Nephron (organoid): ENCODE measurements at regions not wholly inside any gene's neighbourhood (a gene's known extent, or its start where the extent isn't known, plus 50 kb on each side); places are given as distances from the start of the nearest gene placed in this dataset.

ENCODE experiments used
- H3K27ac Mint-ChIP-seq, 3 experiments: 2 replicates each; pipeline ENCODE4 v1.8.0; 2020; ENCODE audit warnings: mixed read lengths in 3 of 3, mild to moderate bottlenecking in 2 of 3, moderate library complexity in 1 of 3
- H3K27me3 Mint-ChIP-seq: 2 replicates; pipeline ENCODE4 v1.8.0; 2021; ENCODE audit warnings: low read depth, mild to moderate bottlenecking, moderate library complexity, mixed read lengths
- H3K36me3 Mint-ChIP-seq: 2 replicates; pipeline ENCODE4 v1.8.0; 2020; ENCODE audit warnings: low read depth, mixed read lengths
- H3K4me1 Mint-ChIP-seq: 2 replicates; pipeline ENCODE4 v1.8.0; 2020; ENCODE audit warnings: mixed read lengths
- H3K4me3 Mint-ChIP-seq, 3 experiments: 2 replicates each; pipeline ENCODE4 v1.8.0; 2020; ENCODE audit warnings: mild to moderate bottlenecking in 3 of 3, mixed read lengths in 3 of 3, moderate library complexity in 2 of 3
- H3K9me3 Mint-ChIP-seq: 2 replicates; pipeline ENCODE4 v1.8.0; 2020; ENCODE audit warnings: mixed read lengths
- TF ChIP-seq, protein P1 (sequence below), 3 experiments: fragments of 200-600 bp; sonication (generic); IDR thresholded peaks; one replicate each; pipeline ENCODE4 v1.5.0; 2021; ENCODE audit warnings: antibody characterized with exemption in 3 of 3; ENCODE audit not compliant: unreplicated experiment in 3 of 3

DNA sequence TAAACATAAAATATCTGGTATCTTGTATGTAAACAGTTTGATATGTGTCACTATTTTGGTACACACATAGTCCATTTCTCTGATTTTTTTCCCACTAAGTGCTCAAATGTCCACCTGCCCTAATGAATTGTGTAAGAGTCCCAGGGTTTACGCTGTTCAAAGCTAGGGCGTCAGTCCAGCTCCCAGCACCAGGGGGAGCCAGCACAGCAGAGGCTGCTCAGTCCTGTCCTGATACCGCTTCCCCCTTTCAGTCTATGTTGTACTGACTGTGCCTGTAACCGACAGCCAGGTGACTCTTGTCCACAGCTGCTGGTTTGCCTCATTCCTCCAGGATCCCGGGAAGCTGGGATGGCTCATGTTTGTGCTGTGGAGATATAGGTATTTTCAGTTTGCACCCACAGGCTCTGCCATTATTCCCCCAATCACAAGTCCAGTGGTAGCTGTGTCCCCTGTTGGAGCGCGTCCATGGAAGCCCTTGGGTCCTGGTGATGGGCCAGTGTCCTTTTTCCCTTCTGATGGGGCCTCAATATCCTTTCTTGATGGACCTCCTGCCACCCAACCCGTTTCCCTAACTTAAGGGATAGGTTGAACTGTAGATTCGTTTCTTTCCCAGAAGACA, 242.0 kb downstream of the NEDD1 start:
- Mint-ChIP-seq H3K9me3 (no peaks in the 10 kb centered on the region), H3K36me3 (no peaks in the 10 kb centered on the region), H3K27ac (no peak overlapping the region), H3K27me3 (no peaks in the 10 kb centered on the region), H3K4me3 (no peak overlapping the region), H3K4me1 (no peaks in the 10 kb centered on the region)
- TF ChIP-seq, protein P1, sequence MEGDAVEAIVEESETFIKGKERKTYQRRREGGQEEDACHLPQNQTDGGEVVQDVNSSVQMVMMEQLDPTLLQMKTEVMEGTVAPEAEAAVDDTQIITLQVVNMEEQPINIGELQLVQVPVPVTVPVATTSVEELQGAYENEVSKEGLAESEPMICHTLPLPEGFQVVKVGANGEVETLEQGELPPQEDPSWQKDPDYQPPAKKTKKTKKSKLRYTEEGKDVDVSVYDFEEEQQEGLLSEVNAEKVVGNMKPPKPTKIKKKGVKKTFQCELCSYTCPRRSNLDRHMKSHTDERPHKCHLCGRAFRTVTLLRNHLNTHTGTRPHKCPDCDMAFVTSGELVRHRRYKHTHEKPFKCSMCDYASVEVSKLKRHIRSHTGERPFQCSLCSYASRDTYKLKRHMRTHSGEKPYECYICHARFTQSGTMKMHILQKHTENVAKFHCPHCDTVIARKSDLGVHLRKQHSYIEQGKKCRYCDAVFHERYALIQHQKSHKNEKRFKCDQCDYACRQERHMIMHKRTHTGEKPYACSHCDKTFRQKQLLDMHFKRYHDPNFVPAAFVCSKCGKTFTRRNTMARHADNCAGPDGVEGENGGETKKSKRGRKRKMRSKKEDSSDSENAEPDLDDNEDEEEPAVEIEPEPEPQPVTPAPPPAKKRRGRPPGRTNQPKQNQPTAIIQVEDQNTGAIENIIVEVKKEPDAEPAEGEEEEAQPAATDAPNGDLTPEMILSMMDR (IDR thresholded peaks at IDR 0.05; ENCODE audit: unreplicated experiment in 3 of 3), result peak; percentile 63 to 77 (median 70)

DNA sequence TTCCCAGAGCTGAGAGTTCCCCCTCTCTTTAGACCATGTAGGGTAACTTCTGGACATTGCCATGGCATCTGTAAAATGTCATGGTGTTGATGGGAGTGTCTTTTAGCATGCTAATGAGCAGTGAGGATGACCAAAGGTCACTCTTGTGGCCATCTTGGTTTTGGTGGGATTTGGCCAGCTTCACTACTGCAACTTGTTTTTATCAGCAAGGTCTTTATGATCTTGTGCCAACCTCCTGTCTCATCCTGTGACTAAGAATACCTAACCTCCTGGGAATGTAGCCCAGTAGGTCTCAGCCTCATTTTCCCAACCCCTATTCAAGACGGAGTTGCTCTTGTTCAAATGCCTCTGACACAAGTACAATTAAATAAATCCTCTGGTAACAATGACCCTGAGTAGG, 244.4 kb downstream of the NEDD1 start:
- no peaks in the 10 kb centered on the region for H3K27me3 Mint-ChIP-seq
- peaks cover 3% of the 10 kb centered on the region for H3K36me3 Mint-ChIP-seq
- H3K9me3 Mint-ChIP-seq, result no peaks in the 10 kb centered on the region
- no peak overlapping the region for H3K4me3 Mint-ChIP-seq
- TF ChIP-seq, protein P1 (IDR thresholded peaks at IDR 0.05; ENCODE audit: unreplicated experiment in 3 of 3), result no peak
- H3K27ac Mint-ChIP-seq, result no peak overlapping the region
- no peaks in the 10 kb centered on the region for H3K4me1 Mint-ChIP-seq

DNA sequence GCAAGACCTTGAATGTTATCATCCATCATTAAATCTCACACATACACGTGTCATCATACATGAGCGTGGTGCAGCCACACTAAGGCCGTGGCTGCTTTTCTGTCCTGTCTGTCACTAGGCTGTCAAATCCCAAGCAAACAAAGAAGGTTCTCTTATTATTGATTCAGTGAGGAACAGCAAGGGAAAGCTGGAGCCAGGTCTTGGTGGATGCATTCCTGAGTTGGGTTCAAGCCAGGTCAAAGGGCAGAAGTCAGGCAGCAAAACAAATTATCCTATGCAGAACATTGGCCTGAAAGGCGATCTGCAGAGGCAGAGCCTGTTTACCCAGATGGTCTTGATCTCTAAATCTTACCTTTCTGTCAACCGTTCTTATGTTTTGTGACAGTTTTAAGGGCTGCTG, 252.3 kb downstream of the NEDD1 start:
- Mint-ChIP-seq H3K4me3 (no peak overlapping the region), H3K36me3 (peaks cover 7% of the 10 kb centered on the region), H3K9me3 (no peaks in the 10 kb centered on the region), H3K4me1 (peaks cover 14% of the 10 kb centered on the region), H3K27ac (peak overlapping the region; percentile 23 to 72 (median 32)), H3K27me3 (no peaks in the 10 kb centered on the region)
- TF ChIP-seq, protein P1 (IDR thresholded peaks at IDR 0.05; ENCODE audit: unreplicated experiment in 3 of 3), result no peak

DNA sequence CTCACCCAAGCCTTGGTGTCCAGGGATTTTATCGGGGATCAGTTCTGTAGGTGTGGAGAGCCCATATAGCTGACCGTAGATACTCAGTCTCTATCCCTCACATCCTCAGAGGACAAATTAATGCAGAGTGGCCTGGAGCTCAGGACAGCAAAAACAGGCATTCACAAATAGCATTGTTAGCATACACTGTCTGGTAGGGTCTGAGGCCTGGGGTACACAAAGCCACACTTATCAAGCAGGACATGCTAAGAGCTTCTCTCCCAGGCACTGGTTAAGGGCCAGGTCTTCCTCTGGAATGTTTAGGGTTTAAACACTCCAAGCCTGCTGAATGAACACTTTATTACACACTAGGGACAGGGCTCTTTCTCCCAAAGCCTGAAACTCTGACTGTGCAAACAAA, 253.2 kb downstream of the NEDD1 start:
- TF ChIP-seq, protein P1 (IDR thresholded peaks at IDR 0.05; ENCODE audit: unreplicated experiment in 3 of 3), result no peak
- Mint-ChIP-seq H3K27ac (peak overlapping the region in 2 of 3 experiments; percentile 32 to 72), H3K36me3 (peaks cover 7% of the 10 kb centered on the region), H3K27me3 (no peaks in the 10 kb centered on the region), H3K4me1 (peaks cover 14% of the 10 kb centered on the region), H3K9me3 (no peaks in the 10 kb centered on the region), H3K4me3 (no peak overlapping the region)

DNA sequence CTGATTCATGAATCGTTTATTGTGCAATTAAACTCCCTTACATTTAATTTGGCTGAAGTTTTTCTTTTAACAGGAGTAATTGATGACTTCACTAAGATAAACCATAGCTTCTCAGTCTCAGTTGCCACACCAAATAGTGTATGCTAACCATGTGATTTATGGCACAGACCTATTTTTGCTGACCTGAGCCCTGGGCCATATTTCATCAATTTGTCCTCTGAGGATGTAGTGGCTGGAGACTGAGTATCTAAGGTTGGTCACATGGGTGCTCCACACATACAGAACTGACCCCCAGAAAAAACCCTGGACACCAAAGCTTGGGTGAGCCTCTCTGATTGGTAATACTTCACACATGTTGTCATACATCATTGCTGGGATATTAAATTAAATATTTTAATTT, 255.1 kb downstream of the NEDD1 start:
- Mint-ChIP-seq H3K9me3 (no peaks in the 10 kb centered on the region), H3K27ac (peak overlapping the region in 1 of 3 experiments; percentile 70), H3K4me1 (peaks cover 14% of the 10 kb centered on the region), H3K27me3 (no peaks in the 10 kb centered on the region), H3K36me3 (peaks cover 4% of the 10 kb centered on the region), H3K4me3 (no peak overlapping the region)
- TF ChIP-seq, protein P1 (IDR thresholded peaks at IDR 0.05; ENCODE audit: unreplicated experiment in 3 of 3), result no peak

DNA sequence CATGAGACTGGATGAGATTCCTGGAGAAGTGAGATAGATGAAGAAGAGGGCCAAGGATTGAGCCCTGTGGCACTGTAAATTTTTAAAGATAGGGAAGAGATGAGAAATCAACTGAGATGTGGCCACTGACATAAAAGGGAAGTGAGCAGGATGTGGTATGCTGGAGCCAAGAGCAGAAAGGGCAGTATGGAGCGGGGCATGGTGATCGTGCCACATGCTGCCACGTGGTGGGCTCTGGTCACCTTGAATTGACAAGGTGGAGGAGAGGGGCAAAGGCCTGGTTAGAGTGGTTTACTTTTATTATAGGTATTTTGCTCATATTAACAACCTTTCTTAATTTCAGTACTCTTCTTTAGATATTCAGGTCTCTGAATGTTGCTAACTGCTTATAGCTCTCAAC, 257.9 kb downstream of the NEDD1 start:
- H3K27me3 Mint-ChIP-seq, result no peaks in the 10 kb centered on the region
- no peaks in the 10 kb centered on the region for H3K9me3 Mint-ChIP-seq
- no peak overlapping the region for H3K4me3 Mint-ChIP-seq
- peaks cover 5% of the 10 kb centered on the region for H3K4me1 Mint-ChIP-seq
- H3K27ac Mint-ChIP-seq, result no peak overlapping the region
- TF ChIP-seq, protein P1 (IDR thresholded peaks at IDR 0.05; ENCODE audit: unreplicated experiment in 3 of 3), result no peak
- H3K36me3 Mint-ChIP-seq, result peaks cover 4% of the 10 kb centered on the region
